Activated T-helper 2 cell treated with anti-CD3 and anti-CD28 coated beads, Interferon-gamma antibody, Interleukin-2, Interleukin-4, amounts not matched to agents 10 μg/mL and 5 μg/mL and 100 μg/mL, durations not matched to agents 14 hours and 24 hours and 36 hours (primary cell): ENCODE measurements at regions not wholly inside any gene's neighbourhood (a gene's known extent, or its start where the extent isn't known, plus 50 kb on each side); places are given as distances from the start of the nearest gene placed in this dataset.
"Not testable (repeated sequence)": the region's sequence is repeated elsewhere in the genome, so short reads cannot be mapped to it uniquely, and the experiment has no call there.

Source experiments
- DNase-seq: peaks from one replicate; pipeline ENCODE4 v3.0.0; 2021; ENCODE audit warnings: low spot score
- H3K27ac Mint-ChIP-seq: one replicate; pipeline ENCODE4 v1.8.0; 2021; ENCODE audit warnings: mixed read lengths
- H3K27me3 Mint-ChIP-seq: one replicate; pipeline ENCODE4 v1.8.0; 2021; ENCODE audit warnings: low read depth, mixed read lengths
- H3K36me3 Mint-ChIP-seq: one replicate; pipeline ENCODE4 v1.8.0; 2021; ENCODE audit warnings: low read depth, mixed read lengths
- H3K4me1 Mint-ChIP-seq: one replicate; pipeline ENCODE4 v1.8.0; 2021; ENCODE audit warnings: low read depth, mixed read lengths
- H3K4me3 Mint-ChIP-seq: one replicate; pipeline ENCODE4 v1.8.0; 2021; ENCODE audit warnings: low read depth, mild to moderate bottlenecking, moderate library complexity, mixed read lengths
- H3K9me3 Mint-ChIP-seq: one replicate; pipeline ENCODE4 v1.8.0; 2021; ENCODE audit warnings: mixed read lengths
- intact Hi-C: fragments of 100-400 bp; cut with micrococcal nuclease; formaldehyde crosslinking; loops from one replicate; pipeline ENCODE4 v1.15.1; 2023

DNA sequence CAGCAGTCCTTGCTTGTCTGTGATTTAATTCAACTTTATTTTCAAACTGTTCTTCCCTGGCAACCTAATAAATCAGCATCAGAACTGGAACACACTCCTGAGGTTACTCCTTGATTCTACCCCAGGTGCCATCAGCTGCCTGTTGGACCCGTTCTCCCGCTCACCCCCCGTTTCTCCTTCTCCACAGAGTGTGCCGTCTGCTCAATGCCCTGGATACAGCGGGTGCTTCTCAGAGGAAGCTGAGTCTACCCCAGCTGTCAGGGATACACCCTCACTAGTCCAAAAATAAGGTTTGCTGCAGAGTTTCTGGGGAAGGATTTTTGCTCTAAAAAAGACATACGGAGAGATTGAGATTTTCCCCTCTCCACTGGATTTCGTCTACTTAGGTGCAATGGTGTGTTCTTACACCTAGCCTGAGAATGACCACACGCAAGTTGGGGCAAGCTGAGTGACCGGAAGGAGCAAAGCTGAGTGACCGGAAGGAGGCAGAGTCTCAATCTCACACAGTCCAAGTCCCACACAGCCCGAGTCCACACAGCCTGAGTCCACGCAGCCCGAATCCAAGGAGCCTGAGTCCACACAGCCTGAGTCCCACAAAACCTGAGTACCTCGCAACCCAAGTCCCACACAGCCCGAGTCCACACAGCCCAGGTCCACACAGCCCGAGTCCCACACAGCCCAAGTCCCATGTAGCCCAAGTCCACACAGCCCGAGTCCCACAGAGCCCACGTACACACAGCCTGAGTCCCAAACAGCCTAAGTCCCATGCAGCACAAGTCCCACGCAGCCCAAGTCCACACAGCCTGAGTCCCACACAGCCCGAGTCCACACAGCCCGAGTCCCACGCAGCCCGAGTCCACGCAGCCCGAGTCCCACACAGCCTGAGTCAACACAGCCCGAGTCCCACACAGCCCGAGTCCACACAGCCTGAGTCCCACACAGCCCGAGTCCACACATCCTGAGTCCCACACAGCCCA lies 58.6 kb upstream of the DACT2 start:
- DNase-seq = no peak
- intact Hi-C loops = no loop called here
- Mint-ChIP-seq H3K27me3 (no peaks in the 10 kb centered on the region), H3K36me3 (no peaks in the 10 kb centered on the region), H3K27ac (no peak overlapping the region), H3K4me1 (no peaks in the 10 kb centered on the region), H3K9me3 (peaks cover 21% of the 10 kb centered on the region), H3K4me3 (no peak overlapping the region)

DNA sequence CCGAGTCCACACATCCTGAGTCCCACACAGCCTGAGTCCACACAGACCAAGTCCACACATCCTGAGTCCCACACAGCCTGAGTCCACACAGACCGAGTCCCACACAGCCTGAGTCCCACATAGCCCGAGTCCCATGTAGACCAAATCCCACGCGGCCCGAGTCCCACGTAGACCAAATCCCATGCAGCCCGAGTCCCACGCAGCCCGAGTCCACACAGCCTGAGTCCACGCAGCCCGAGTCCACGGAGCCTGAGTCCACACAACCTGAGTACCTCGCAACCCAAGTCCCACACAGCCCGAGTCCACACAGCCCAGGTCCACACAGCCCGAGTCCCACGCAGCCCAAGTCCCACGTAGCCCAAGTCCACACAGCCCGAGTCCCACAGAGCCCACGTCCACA lies 60.0 kb upstream of the DACT2 start:
- H3K4me1 Mint-ChIP-seq, DNase-seq, H3K27ac Mint-ChIP-seq, intact Hi-C loops, H3K27me3 Mint-ChIP-seq, H3K4me3 Mint-ChIP-seq, H3K36me3 Mint-ChIP-seq: not testable (repeated sequence)
- peaks cover 27% of the 10 kb centered on the region for H3K9me3 Mint-ChIP-seq

DNA sequence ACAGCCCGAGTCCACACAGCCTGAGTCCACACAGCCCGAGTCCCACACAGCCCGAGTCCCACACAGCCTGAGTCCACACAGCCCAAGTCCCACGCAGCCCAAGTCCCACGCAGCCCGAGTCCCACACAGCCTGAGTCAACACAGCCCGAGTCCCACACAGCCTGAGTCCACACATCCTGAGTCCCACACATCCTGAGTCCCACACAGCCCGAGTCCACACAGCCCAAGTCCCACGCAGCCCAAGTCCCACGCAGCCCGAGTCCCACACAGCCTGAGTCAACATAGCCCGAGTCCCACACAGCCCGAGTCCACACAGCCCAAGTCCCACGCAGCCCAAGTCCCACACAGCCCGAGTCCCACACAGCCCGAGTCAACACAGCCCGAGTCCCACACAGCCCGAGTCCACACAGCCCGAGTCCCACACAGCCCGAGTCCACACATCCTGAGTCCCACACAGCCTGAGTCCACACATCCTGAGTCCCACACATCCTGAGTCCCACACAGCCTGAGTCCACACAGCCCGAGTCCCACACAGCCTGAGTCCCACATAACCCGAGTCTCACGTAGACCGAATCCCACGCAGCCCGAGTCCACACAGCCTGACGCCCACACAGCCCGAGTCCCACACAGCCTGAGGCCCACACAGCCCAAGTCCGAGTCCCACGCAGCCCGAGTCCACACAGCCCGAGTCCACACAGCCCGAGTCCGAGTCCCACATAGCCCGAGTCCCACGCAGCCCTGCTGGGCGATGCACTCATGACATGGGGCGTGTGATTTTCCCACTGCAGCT lies 60.6 kb upstream of the SMOC2 start:
- H3K27me3 Mint-ChIP-seq, intact Hi-C loops, H3K4me3 Mint-ChIP-seq, H3K36me3 Mint-ChIP-seq, DNase-seq, H3K4me1 Mint-ChIP-seq, H3K27ac Mint-ChIP-seq: not testable (repeated sequence)
- H3K9me3 Mint-ChIP-seq = peaks cover 27% of the 10 kb centered on the region

DNA sequence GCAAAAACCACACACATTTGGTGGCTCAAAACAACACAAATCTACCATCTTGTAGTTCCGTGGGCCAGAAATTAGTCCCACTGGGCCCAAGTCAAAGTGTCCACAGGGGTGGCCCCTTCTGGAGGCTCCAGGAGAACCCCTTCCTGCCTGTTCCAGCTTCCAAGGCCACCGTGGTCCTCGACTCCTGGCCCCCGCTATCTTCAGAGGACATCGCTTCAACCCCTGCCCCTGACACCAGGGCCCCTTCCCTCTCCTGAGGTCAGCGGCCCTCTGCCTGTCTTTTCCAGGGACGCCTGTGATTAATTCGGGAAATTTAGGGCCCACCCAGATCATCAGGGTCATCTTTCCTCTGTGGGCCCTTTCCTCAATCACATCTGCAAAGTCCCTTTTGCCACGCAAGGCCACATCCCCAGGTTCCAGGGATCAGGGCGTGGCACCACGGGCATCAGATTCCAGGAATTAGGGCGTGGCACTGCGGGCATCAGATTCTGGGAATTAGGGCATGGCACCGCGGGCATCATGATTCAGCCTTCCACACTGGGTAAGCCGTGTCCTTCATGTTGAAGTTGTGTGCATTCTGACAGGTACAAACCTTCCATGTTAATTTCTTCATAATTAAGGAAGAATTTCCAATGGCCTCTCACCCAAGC lies 59.9 kb upstream of the SMOC2 start:
- peaks cover 27% of the 10 kb centered on the region for H3K9me3 Mint-ChIP-seq
- H3K27me3 Mint-ChIP-seq = no peaks in the 10 kb centered on the region
- H3K36me3 Mint-ChIP-seq = no peaks in the 10 kb centered on the region
- intact Hi-C loops = no loop called here
- no peaks in the 10 kb centered on the region for H3K4me1 Mint-ChIP-seq
- DNase-seq = no peak
- H3K27ac Mint-ChIP-seq = no peak overlapping the region
- no peak overlapping the region for H3K4me3 Mint-ChIP-seq

DNA sequence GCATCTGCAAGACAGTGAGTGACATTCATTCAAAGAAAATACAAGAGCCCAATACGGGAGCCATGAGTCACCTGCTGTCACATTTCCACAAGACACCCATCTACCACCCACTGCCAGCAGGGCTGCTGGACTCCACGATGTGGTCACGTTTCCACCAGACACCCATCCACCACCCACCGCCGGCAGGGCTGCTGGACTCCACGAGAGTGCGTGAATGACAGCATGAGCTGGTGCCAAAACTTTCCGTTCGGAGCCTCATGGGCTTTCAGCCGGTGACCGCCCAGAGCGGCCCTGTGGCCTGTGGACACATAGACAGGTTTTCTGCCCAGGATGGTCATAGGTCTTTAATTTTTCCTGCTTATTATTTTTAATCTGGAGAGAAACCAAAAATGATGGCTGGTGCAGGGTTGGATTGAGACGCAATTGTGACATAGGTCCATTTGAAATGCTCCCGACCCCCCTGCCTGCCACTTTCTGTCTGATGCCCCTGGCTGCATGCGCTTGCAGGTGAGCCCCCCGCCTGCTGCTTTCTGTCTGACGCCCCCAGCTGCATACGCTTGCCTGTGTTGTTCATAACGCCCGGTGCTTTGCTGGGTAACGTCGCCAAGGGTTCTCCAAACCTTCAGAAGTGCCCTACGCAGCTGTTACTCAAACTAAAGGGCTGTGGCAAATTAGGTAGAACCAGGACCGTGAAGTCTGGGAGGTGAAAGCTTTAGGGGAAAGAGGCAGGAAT lies 59.1 kb upstream of the SMOC2 start:
- intact Hi-C loops = no loop called here
- no peak overlapping the region for H3K27ac Mint-ChIP-seq
- no peaks in the 10 kb centered on the region for H3K4me1 Mint-ChIP-seq
- DNase-seq = no peak
- no peak overlapping the region for H3K4me3 Mint-ChIP-seq
- peaks cover 27% of the 10 kb centered on the region for H3K9me3 Mint-ChIP-seq
- no peaks in the 10 kb centered on the region for H3K27me3 Mint-ChIP-seq
- no peaks in the 10 kb centered on the region for H3K36me3 Mint-ChIP-seq

DNA sequence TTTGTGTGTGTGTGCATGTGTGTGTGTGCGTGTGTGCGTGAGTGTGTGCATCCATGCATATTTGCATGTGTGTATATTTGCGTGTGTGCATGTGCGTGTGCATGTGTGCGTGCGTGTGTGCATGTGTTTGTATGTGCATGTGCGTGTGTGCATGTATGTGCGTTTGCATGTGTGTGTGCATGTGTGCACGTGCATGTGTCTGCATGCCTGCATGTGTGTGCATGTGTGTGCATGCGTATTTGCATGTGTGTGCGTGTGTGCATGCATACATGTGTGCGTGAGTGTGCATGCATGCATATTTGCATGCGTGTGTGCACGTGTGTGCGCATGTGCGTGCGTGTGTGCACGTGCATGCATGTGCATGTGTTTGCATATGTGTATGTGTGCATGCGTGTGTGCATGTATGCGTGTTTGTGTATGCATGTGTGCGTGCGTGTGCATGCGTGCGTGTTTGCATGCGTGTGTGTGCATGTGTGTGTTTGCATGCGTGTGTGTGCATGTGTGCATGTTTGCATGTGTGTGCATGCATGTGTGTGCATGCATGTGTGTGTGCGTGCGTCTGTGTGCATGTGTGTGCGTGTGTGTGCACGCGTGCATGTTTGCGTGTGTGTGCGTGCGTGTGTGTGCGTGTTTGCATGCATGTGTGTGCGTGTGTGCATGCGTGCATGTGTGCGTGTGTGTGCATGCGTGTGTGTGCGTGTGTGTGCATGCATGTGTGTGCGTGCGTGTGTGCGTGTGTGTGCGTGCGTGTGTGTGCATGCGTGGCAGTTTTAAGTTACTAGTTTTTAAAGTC lies 57.7 kb upstream of the SMOC2 start:
- H3K4me3 Mint-ChIP-seq = no peak overlapping the region
- no peak overlapping the region for H3K27ac Mint-ChIP-seq
- DNase-seq = no peak
- no peaks in the 10 kb centered on the region for H3K27me3 Mint-ChIP-seq
- no peaks in the 10 kb centered on the region for H3K4me1 Mint-ChIP-seq
- H3K9me3 Mint-ChIP-seq = peaks cover 19% of the 10 kb centered on the region
- H3K36me3 Mint-ChIP-seq = no peaks in the 10 kb centered on the region
- intact Hi-C loops = no loop called here

DNA sequence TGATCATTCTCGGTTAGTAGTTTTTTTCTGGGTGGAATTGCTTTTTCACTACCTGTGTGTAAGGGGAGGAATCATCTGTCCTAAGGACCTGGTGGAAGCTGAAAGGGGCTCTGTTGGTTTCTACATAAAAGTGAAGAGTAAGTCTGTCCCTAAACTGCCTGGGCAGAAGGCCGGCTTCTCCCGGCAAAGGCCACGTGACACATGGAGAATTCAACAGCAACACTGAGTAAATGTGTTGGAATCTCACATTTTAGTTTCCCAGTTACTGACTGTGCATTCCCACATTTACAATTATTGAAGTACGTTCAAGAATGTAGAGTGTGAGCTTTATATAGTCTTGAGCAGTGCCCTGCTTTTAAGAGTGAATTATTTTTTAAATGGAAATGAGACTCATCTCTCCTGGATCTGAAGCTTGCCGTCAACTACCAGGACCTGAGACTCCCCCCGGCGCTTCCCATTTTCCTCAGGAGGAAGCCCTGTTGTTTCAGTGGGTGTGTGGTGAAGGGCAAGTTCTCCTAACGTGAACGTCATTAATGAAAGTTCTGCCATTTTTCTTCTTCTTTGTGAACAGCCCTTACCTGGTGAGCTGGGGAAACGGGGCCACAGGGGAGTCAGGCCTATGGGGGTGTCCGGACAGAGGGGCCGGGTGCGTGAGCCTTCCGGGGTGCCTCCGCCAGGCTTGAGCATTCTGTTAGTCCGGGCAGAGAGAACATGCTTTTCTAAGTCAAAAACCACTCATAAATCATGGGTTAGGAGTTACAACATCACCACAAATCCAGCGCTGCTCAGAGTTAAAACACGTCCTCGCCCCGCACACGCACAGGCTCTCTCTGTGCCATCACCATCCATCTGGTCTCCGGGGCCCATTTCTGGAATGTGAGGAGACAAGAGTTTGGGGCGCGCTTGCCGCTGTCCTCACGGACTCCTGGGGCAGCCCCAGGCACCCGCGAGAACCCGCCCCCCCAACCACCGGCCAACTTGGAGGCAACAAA lies 56.6 kb upstream of the SMOC2 start:
- H3K27me3 Mint-ChIP-seq = no peaks in the 10 kb centered on the region
- H3K4me3 Mint-ChIP-seq = no peak overlapping the region
- intact Hi-C loops = no loop called here
- H3K9me3 Mint-ChIP-seq = peaks cover 17% of the 10 kb centered on the region
- no peak for DNase-seq
- H3K4me1 Mint-ChIP-seq = no peaks in the 10 kb centered on the region
- no peaks in the 10 kb centered on the region for H3K36me3 Mint-ChIP-seq
- no peak overlapping the region for H3K27ac Mint-ChIP-seq

DNA sequence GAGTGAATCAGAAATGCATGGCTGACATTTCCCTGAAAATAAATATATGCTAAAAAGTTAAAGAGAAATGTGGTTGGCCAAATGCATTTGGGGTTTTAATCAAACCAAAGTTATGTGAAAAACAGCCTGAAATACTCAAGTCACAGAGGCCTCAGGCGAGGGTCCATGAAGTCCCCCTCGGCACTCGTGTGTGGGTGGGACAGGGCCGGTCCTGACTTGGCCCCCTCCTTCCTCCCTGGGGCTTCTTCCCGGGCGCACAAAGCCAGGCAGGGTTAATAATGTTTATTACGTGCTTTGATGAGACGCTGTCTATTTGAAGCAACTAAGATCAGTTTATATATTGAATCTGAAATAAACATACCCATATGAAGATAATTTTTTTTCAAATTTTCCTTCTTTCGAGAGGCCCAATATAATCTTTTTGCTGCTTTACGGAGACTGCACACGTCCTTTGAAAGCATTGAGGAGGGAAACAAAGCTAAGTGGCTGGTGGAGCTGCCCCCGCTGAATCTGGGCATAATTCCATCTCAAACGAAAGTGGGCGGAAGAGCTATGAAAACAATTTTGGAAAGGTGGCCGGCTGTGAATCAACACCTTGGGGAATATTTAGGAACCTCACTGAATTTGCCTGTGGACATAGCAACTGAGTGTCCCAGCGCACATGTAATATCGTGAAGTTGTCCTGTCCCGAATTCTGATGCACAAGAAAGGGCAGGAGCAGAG lies 55.8 kb upstream of the SMOC2 start:
- intact Hi-C loops = no loop called here
- H3K4me1 Mint-ChIP-seq = no peaks in the 10 kb centered on the region
- H3K36me3 Mint-ChIP-seq = no peaks in the 10 kb centered on the region
- DNase-seq = no peak
- H3K27ac Mint-ChIP-seq = no peak overlapping the region
- no peaks in the 10 kb centered on the region for H3K27me3 Mint-ChIP-seq
- H3K4me3 Mint-ChIP-seq = no peak overlapping the region
- peaks cover 17% of the 10 kb centered on the region for H3K9me3 Mint-ChIP-seq

DNA sequence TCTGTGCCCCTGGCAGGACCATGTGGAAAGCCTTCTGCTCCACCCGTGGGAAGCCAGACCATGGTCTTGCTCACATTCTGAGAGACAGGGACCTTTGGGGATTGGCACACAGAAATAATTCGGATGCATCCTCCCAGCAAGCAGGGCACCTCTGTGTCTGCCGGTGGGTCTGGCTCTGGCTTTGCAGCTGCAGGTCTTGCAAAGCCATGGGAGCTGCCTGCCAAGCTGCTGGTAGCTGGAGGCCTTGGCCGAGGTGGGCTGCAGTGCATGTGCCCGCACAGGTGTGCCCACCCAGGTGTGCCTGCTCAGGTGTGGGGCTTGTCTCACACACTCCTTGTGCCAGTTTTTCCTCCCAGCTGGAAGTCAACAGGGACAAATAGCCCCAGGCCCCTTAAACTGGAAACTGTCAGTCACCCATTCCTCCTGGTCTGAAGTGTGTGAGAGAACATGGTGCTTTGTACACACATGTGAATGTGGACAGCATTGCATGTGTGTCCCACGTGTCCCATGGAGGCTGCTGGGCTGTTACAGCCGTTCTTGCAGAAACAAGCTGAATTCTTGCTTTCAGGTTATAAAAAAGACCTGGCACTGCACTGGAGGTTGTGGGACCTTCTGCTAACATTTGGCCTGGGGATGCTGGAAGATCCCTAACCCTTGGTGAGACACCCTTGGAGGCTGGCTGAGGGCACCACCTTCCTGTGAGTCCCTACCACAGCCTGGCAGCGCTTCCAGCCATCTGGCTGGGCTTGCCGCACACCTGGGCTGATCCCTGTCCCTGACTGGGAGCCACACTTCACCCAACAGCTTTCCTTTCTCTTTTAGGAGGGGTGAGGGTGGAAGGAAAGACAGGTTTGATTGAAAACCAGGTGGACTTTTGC lies 54.9 kb upstream of the SMOC2 start:
- no peaks in the 10 kb centered on the region for H3K27me3 Mint-ChIP-seq
- no peak overlapping the region for H3K4me3 Mint-ChIP-seq
- intact Hi-C loops = no loop called here
- peaks cover 9% of the 10 kb centered on the region for H3K9me3 Mint-ChIP-seq
- no peak for DNase-seq
- H3K4me1 Mint-ChIP-seq = no peaks in the 10 kb centered on the region
- H3K36me3 Mint-ChIP-seq = no peaks in the 10 kb centered on the region
- no peak overlapping the region for H3K27ac Mint-ChIP-seq

DNA sequence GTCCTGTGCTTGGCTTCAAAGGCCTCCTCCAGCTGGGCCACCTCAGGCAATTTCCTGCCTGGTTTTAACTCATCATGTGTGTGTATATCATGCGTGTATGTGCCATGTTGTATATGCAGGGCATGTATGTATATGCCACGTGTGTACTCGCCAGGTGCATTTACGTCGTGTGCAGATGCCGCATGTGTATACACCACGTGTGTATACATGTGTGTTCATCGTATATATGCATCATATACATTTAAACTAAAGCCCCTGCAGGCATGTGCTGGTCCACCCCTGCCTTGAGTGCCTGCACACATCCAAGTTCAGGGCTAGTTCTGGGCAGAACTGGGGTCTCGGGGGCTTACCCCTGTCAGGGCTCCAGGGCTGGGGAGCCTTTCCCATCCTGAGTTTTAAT lies 54.0 kb upstream of the SMOC2 start:
- intact Hi-C loops = no loop called here
- no peaks in the 10 kb centered on the region for H3K36me3 Mint-ChIP-seq
- peaks cover 9% of the 10 kb centered on the region for H3K9me3 Mint-ChIP-seq
- H3K4me3 Mint-ChIP-seq = no peak overlapping the region
- H3K27ac Mint-ChIP-seq = no peak overlapping the region
- no peak for DNase-seq
- no peaks in the 10 kb centered on the region for H3K27me3 Mint-ChIP-seq
- no peaks in the 10 kb centered on the region for H3K4me1 Mint-ChIP-seq
